Anterior cingulate cortex (tissue), 58 donors: ENCODE measurements at regions not wholly inside any gene's neighbourhood (a gene's known extent, or its start where the extent isn't known, plus 50 kb on each side); places are given as distances from the start of the nearest gene placed in this dataset.

Experiments
- DNase-seq, 58 donors: peaks; one replicate each; lab custom pipeline; 2025; lab: John Stamatoyannopoulos, UW

DNA sequence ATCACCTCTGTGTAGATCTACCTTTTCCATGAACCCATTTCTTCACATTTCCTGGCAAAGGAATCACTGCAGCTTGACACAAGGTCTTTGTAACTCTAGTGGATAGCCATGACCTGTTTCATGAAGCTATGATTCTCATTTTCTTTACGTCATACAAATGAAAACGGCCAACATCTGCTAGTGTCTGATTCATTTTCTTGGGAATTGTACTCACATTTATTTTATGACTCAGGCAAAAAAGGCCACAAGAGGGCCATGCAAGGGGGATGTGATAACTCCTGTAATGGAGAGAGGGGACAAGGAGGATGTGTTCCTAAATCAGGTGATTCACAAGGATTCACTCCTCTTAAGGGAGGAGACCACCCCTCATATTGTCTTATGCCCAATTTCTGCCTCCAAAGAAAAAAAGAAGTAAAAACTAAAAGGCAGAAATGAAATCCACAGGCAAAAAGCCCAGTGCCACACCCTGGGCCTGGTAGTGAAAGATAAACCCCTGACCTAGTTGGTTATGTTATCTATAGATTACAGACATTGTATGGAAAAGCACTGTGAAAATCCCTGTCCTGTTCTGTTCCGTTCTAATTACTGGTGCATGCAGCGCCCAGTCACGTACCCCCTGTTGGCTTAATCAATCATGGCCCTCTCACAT is 249.9 kb downstream of the IPMK start:
- DNase-seq = no peak

DNA sequence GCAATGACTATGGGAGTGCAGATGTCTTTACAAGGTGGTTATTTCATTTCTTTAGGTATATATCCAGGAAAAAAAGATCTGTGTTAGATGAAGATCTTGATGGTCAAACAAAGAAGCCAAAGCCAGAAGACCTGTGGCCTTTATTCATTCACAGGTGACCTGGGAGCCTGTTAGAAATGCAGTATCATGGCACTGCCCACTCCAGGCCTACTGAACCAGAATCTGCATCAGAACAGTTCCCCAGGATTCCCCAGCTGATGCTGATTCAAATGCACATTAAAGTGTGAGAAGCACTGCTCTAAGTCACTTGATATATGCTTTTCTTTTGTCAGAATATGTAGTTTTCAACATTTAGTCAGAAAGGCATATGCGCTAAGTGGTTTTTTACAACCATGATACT is 251.1 kb downstream of the IPMK start:
- DNase-seq = no peak

DNA sequence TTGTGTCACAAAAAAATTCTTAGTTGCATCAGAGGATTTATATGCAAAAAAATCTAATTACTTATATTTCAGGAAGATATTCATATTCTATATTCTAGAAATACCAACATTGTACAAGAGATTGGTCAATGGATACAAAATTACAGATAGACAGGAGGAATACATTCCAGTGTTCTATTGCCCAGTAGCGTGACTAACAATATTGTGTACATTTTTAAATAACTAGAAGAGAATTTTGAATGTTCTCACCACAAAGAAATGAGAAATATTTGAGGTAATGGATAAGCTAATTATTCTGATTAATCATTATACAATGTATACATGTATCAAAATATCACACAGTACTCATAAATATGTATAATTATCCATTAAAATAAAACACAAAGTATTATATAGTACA is 253.3 kb downstream of the IPMK start:
- DNase-seq = no peak

DNA sequence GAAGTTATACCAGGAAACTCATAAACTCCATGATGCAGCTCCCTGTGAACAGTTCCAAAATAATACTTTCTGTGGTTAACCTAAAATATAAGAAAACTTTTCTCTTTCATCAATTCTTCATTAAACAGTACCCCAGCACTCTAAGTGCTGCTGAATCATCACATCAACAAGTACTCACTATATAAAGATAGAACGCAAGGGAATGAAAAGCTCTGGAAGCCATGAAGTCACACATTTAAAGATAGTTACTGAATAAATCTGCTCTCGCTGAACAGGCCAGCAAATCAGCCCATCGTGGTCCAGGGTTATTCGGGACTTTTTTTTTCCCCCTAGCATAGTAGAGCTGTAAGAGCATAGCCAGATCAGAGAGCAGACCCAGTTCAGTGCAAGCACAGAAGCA is 254.3 kb downstream of the IPMK start:
- no peak for DNase-seq

DNA sequence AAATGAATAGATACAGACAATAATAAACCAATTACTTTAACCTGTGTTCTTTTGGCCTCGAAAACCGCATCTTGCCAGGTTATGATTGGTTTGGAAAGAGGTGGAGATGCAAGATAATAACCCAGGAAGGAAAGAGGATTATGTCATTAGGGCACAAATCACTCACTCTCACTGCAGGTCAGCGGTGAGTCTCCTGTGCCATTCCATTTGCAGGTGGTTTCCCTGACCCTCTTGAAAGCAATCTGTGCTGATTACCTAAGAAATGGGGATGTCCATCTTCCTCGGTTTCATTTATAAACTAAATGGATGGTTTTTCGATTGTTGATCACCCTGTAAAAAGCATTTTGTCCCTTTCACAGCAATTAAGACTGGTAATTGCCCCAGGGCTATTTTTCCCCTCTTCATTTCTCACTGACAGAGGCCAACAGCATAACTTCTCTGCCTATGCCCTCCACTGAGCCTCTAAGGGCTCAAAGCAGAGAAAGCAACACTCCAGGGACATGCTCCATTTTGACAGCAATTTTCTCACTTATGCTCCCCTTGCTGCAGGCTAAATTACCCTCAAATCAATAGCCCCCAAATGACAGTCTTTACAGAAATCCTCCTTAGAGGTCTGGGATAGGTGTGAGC is 257.5 kb downstream of the IPMK start:
- DNase-seq = no peak

DNA sequence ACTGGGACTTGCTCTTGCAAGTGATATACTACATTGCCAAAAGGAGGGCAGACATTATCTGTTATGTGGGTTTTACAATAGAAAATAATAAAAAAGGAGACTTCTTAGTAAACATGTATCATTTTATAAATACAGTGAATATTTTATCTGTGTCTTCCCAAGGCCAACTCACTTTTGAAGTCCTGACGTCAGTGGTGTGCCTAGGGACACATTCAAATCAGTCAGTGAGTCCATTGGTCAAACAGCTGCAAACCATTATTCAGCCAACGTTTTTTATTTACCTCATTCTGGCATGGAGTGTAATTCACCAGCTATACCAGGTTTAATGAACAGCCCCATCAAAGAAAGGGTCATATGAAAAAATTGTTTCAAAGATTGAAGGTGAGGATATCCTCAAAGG is 263.7 kb downstream of the IPMK start:
- DNase-seq = no peak

DNA sequence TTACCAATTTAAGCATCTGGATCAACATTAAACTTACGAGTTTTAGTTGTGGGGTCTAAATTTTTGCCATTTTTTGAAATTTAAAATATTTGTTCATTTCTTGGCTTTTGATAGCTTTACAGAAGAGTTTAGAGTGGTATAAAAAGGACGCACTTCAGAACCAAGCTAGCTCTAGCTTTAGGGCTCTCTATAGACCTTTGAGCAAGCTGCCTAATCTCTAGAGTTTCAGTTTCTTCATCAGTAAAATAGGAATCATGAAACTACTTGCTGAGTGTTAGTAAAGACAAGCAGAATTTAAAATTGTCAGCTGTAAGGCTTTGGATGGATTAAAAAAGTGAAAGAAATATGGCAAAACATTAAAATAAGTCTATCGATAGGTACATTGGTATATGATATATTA is 266.5 kb downstream of the IPMK start:
- no peak for DNase-seq

DNA sequence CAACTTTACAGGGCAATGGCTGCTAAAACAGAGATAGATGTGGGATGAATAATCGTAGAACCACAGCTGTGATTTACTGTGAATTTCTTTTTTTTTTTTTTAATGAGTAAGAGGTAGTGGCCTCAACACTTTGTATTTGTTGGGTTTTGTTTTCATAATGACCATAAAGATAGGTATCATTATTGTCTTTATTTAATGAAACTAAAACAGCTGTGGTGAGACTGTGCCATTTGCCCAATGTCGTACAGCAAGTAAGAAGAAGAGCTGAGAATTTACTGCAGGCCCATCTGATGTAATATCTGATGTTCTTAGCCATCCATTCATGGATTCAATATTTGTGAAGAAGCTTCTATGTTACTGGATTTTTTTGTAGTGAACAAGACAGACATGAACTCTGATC is 271.2 kb downstream of the IPMK start:
- DNase-seq = no peak

DNA sequence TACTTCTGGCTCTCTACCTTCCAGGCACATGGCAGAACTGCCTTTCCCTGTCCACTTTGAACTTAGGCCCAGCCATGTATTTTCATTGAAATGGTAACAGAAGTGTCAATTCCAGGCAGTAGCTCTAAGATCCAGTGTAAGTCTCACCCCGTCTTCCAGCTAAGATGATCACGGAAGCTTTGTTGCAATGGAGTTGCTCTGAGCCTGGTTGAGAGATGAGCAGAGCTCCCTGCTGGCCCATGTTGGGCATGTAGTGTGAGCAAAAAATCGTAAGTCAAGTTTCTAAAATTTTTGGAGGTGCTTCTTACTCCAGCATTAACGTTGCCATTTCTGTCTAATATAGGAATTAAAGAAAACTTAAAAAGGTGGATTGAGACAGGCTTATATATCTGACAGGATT is 274.4 kb downstream of the IPMK start:
- DNase-seq = no peak

DNA sequence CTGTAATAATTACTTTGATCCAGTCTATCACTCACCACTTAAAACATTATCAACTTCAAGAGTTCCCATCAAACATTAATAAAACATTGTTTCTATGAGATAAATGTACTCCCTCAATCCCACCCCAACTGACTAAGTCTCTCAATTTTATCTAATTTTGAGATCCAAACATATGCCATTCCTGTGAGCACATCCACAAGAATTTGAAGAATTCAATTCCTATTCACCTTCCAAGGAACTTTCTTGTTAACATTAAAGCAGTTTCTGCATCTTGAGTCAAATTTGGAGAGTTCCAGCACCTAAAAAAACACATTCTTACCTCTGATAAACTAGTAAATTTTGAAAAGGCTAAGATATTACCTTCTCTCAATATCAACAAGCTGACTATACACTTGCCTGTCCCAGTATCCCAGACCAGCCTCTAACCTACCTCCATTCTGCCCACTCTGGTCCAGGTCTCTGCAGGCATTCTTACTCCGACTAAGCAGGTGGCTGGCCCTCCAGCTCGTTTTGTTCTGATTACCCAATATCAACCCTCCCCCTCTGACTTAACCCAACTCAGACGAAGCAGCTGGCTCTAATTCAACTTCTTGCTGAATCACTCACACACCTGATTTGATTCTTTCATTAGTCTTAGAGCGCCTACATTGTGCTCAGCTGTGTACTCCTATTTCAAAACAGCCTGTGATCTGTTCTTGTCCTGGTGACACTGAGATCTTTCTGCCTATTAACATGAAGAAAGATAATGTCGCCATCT is 275.2 kb downstream of the IPMK start:
- no peak for DNase-seq

DNA sequence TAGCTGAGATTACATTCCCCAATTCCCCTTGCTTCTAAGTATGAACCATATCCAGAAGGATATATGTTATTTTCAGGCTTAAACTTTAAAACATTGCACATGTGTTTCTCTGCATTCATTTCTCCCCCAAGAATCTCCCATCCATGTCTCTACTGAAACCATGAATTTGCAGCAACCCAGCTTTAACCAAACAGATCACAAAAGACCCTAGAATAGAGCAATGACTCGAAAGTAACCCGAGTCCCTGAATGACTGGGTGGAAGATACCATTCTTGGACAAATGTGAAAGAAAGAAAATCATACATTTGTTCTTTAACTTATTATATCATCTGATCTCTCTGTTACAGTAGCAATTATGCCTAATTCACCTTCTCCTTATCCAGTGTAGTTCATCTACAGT is 278.7 kb downstream of the IPMK start:
- no peak for DNase-seq

DNA sequence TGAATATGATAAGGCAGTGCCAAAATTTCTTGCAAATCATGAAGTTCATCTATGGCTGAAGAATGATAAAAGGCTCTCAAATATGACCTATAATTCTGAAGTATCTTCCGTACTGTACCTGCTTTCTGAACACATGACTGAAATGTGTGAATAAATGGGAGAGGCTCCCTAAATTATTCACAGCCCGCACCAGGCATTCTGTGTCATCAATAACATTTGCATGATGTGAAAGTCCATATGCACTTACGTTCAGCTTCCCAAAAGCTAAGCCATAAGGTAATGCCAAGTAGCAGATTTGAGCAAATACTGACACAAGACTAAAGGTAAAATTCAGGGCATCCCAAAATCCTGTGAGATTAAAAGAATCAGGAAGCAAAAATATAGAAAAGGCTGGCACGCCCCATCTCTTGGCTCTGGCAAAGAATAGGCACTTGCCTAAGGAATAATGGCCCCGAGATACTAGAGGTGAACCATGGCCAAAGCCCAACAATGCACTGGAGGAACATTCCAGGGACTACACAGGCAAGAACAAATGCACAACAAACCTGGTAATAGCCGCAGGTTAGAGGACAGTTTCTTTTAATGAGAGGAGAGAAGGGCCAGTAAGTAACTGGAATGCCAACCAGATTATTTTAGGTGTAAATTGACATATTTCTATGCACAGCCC is 280.5 kb downstream of the IPMK start:
- DNase-seq = no peak

DNA sequence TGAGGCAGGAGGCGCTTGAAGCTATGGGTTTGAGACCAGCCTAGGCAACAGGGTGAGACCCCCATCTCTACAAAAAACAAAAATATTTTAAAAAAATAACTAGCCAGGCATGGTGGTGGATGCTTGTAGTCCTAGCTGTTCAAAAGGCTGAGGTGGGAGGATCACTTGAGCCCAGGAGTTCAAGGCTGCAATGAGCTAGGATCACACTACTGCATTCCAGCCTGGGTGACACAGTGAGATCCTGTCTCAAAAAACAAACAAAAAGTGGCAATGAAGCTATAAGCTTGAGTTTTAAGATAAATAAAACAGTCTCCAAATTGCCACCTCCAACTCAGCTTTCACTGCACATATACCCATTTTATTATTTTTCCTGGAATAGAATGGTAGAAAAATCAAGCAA is 281.3 kb downstream of the IPMK start:
- no peak for DNase-seq

DNA sequence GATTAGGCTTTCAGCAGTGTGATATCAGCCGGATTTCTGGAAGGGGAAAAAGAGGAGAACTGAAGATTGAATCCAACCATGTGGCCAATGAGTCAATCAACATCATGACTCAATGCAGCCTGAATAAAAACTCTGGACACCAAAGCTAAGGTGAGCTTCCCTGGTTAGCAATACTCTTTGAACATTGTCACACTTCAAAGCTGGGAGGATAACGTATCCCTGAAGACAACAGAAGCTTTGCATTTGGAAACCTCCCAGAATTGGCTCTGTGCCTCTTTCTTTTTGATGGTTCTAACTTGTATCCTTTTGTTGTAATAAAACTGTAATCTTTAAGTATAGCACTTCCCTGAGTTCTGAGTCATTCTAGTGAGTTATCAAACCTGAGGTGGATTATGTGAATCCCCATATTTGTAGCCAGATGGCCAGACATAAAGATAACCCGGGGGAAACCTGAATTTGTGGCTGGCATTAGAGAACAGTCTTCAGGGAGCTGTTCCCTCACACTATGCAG is 284.4 kb downstream of the IPMK start:
- DNase-seq = peak in 1 of 58 donors; percentile 2

DNA sequence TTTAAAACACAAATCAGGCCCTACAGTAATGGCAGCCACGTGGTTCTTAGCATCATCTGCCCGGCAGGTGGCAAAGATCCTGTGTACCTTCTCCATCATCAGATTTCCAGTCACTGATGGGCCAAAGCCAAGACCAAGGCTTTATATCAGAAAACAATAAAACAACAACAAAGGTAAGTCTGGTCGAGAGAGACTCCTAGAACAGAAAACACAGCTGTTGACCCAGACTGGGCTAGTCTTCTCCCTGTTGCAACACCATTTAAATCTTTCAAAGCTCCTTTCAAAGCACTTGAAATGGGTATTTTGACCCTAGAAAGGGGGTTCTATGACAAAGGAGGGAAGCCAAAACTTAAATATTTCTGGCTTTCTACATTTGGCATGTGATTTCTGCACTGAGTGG is 285.6 kb downstream of the IPMK start:
- DNase-seq = no peak

DNA sequence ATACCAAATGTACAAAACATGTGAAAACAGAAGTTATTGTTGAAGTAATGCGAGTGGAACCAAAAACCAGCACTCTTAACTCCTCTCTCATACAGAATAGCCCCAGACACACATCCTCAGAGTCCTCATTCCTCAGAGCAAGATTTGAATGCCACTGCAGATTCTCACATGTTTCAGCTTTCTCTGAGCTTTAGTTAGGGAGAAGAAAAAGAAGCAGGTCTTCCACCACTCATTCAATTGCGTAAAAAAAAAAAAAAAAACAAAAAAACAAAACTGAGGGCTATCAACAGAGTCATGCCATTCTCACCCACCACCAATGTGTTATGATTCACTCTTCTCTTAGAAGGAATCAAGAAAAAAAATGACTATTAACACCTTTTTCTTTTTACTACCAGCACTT is 287.7 kb downstream of the IPMK start:
- no peak for DNase-seq

DNA sequence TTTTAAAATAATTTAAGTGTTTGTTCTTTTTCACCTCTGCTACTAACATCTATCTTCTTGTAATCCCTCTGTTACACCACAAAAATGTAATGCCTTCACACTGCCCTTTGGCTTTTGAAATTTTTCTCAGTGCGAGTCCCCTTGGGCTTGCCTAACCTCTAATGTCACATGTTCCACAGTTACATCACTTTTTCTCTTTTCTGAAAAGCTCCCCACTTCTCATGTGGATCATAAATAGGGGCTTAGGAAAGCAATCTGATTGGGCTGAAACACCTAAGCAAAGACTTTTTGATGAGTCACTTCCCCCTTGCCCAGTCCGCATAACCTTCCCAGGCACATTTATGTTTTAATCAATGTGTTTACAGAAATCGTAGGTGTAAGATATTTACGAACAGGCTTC is 288.2 kb downstream of the IPMK start:
- no peak for DNase-seq

DNA sequence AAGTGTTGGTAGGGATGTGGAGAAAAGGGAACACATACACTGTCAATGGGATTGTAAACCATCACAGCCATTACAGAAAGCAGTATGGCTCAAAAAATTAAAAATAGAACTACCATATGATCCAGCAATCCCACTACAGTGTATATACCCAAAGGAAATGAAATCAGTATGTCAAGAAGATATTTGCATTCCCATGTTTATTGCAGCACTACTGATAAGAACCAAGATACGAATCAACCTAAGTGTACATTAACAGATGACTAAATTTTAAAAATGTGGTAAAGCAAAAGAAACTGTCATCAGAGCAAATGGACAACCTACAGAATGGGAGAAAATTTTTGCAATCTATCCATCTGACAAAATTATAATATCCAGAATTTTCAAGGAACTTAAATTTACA is 290.4 kb downstream of the IPMK start:
- no peak for DNase-seq

DNA sequence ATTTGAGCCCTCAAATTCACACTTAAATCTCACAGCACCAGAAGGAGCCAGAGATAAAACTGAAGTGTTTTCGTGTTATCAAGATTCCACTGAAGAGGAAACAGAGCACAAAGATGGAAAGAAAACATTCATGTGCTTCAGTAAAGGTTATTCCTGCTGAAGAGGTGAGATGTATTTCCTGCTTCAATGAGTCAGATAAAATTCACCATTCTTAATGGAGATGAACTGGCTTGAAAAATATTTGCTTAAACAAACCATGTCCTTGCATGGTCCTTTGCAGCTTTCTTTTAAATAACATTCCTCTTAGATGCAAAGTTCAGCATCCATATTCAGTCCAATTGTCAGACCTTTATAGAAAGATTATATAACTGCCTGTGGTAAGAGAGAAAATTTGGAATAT is 294.2 kb downstream of the IPMK start:
- DNase-seq = no peak

DNA sequence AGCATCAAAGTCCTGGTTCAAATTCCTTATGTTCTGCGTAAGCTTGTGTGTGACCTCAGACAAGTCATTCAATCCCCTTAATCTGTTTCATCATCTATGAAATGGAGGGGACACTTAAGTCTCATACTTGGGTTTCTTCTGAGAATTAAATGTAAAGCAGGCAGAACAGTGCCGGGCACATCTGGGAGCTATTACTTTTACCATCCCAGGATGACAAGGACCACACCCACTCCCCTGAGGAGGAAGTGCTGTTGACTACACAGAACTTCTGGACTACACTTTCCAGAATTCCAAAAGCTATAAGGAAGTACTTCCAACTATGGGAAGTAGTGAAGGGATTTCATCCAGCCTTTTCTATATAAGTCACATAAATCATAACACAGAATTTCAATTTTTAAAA is 294.9 kb downstream of the IPMK start:
- DNase-seq = no peak

DNA sequence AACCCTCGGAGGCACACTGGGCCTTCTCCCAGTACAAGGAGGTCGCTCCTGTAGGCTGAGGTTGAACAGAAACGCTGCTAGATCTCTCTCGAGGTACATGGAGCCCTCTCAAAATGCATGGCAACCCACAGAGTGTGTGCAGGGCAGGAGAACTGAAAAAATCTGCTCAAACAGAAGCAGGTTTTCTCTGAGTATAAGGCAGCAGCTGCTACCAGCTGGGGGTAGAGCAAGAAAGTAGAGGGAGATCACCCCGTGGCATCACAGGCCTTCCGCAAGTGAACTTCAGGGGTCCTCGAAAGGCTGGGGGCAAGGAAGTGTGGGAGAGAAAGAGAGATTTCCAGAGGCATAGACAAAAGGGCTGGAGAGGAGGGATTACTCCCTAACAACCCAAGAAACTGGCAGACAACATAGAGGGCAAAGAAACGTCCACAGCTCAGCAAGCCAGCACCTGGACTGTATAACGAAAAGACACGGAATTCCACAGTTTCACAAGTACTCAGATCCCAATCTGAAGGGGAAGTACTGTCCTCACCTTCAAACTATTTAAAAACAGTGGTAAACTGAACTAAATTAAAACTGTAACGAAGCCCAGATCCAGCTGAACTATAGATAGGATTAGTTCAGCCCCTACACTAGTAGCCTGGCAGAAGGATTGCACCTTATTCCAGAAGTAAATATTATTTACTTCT is 299.2 kb downstream of the IPMK start:
- no peak for DNase-seq
